Neuronal stem cell (in vitro differentiated cells): ENCODE measurements at regions not wholly inside any gene's neighbourhood (a gene's known extent, or its start where the extent isn't known, plus 50 kb on each side); places are given as distances from the start of the nearest gene placed in this dataset.
"Not testable (repeated sequence)": the region's sequence is repeated elsewhere in the genome, so short reads cannot be mapped to it uniquely, and the experiment has no call there.

Source experiments
- DNase-seq: peaks from one replicate; pipeline ENCODE4 v3.0.0-alpha.2; 2013; ENCODE audit warnings: low spot score
- H2AFZ ChIP-seq: one replicate; pipeline ENCODE4 v1.6.1; 2013; ENCODE audit warnings: mild to moderate bottlenecking, low read length, inconsistent platforms
- H2AK5ac ChIP-seq: 2 replicates; pipeline ENCODE4 v1.6.1; 2013; ENCODE audit warnings: low read depth, mild to moderate bottlenecking, inconsistent platforms, low read length, moderate library complexity, mixed read lengths
- H2BK120ac ChIP-seq: 2 replicates; pipeline ENCODE4 v1.6.1; 2013; ENCODE audit warnings: low read depth, mild to moderate bottlenecking, inconsistent platforms, low read length, moderate library complexity, mixed read lengths
- H2BK12ac ChIP-seq: one replicate; pipeline ENCODE4 v1.6.1; 2013; ENCODE audit warnings: low read length, inconsistent platforms
- H2BK15ac ChIP-seq: 2 replicates; pipeline ENCODE4 v1.6.1; 2013; ENCODE audit warnings: mild to moderate bottlenecking, low read length, inconsistent platforms, mixed read lengths
- H2BK5ac ChIP-seq: one replicate; pipeline ENCODE4 v1.6.1; 2013; ENCODE audit warnings: inconsistent platforms, mild to moderate bottlenecking, low read length, moderate library complexity
- H3K14ac ChIP-seq: one replicate; pipeline ENCODE4 v1.6.1; 2013; ENCODE audit warnings: low read length, inconsistent platforms
- H3K18ac ChIP-seq: 2 replicates; pipeline ENCODE4 v1.6.1; 2013; ENCODE audit warnings: low read length, inconsistent platforms
- H3K23ac ChIP-seq: 2 replicates; pipeline ENCODE4 v1.6.1; 2013; ENCODE audit warnings: low read depth, mild to moderate bottlenecking, mixed read lengths, low read length, inconsistent platforms; ENCODE audit not compliant: poor library complexity
- H3K27ac ChIP-seq: replicated peaks from 3 replicates; pipeline ENCODE4 v1.5.1; 2013; ENCODE audit warnings: low read length, inconsistent platforms
- H3K27me3 ChIP-seq, 3 experiments: 2 replicates each; pipeline ENCODE4 v1.6.1; 2013; ENCODE audit warnings: low read length in 3 of 3, mild to moderate bottlenecking in 2 of 3, inconsistent platforms in 1 of 3, low read depth in 1 of 3, mixed read lengths in 1 of 3, moderate library complexity in 1 of 3; ENCODE audit not compliant: control insufficient read depth in 3 of 3, insufficient read depth in 3 of 3
- H3K36me3 ChIP-seq, 2 donors: replicated peaks in 1 of 2; 2 replicates each; pipeline ENCODE4 v1.6.1; 2013; ENCODE audit warnings: low read length in 2 of 2; ENCODE audit not compliant: control insufficient read depth in 2 of 2, insufficient read depth in 2 of 2
- H3K4ac ChIP-seq: 2 replicates; pipeline ENCODE4 v1.6.1; 2013; ENCODE audit warnings: inconsistent platforms, mild to moderate bottlenecking, low read length, moderate library complexity
- H3K4me1 ChIP-seq, 2 donors: 1 replicate in 1 of 2; 2 replicates in 1 of 2; pipeline ENCODE4 v1.6.1; 2013; ENCODE audit warnings: low read length in 2 of 2, low read depth in 1 of 2; ENCODE audit not compliant: control insufficient read depth in 2 of 2, insufficient read depth in 1 of 2
- H3K4me2 ChIP-seq: one replicate; pipeline ENCODE4 v1.6.1; 2013; ENCODE audit warnings: mild to moderate bottlenecking, low read length, inconsistent platforms; ENCODE audit not compliant: insufficient read depth, poor library complexity, severe bottlenecking
- H3K4me3 ChIP-seq, 2 donors: 2 replicates each; pipeline ENCODE4 v1.5.1; 2013; ENCODE audit warnings: low read length in 2 of 2, mild to moderate bottlenecking in 2 of 2, inconsistent platforms in 1 of 2, moderate library complexity in 1 of 2
- H3K79me1 ChIP-seq: one replicate; pipeline ENCODE4 v1.6.1; 2013; ENCODE audit warnings: low read depth, mild to moderate bottlenecking, inconsistent platforms, low read length, moderate library complexity
- H3K9ac ChIP-seq: one replicate; pipeline ENCODE4 v1.6.1; 2013; ENCODE audit warnings: mild to moderate bottlenecking, low read depth, low read length, inconsistent platforms; ENCODE audit not compliant: poor library complexity
- H3K9me3 ChIP-seq, 2 donors: replicated peaks in 1 of 2; 2 replicates each; pipeline versions ENCODE3 to v1.6.1; 2013; ENCODE audit warnings: low read length in 2 of 2, mild to moderate bottlenecking in 2 of 2, inconsistent platforms in 1 of 2, low read depth in 1 of 2, mixed read lengths in 1 of 2, moderate library complexity in 1 of 2; ENCODE audit not compliant: control insufficient read depth in 2 of 2, insufficient read depth in 1 of 2
- H4K8ac ChIP-seq: one replicate; pipeline ENCODE4 v1.6.1; 2013; ENCODE audit warnings: low read depth, mild to moderate bottlenecking, inconsistent platforms, low read length, moderate library complexity
- H4K91ac ChIP-seq: one replicate; pipeline ENCODE4 v1.6.1; 2013; ENCODE audit warnings: low read length, low read depth, mild to moderate bottlenecking, inconsistent platforms; ENCODE audit not compliant: poor library complexity
- whole genome bisulfite sequencing, 2 donors: extraction: QIAGEN DNeasy Blood & Tissue Kit; methylation state at CpG; one replicate each; pipeline ENCODE4 v1.1.7; 2013; ENCODE audit warnings: missing lambda C conversion rate in 2 of 2, mixed read lengths in 1 of 2; ENCODE audit not compliant: insufficient read length in 2 of 2, insufficient replicate concordance in 1 of 2; ENCODE audit errors: extremely low coverage in 2 of 2; 5-methylcytosine and 5-hydroxymethylcytosine counted together

- no peak overlapping the region for H3K27ac ChIP-seq
- H3K79me1 ChIP-seq, result no peaks in the 10 kb centered on the region
- no peak for DNase-seq
- H2BK15ac ChIP-seq, result no peak overlapping the region
- H3K4me1 ChIP-seq, result no peaks in the 10 kb centered on the region
- no peak overlapping the region for H3K23ac ChIP-seq
- H2BK12ac ChIP-seq, result no peak overlapping the region
- no peak overlapping the region for H3K4ac ChIP-seq
- H3K4me3 ChIP-seq, result no peak overlapping the region
- no peak overlapping the region for H3K4me2 ChIP-seq
- no peak overlapping the region for H2BK120ac ChIP-seq
- H4K8ac ChIP-seq, result no peak overlapping the region
- no peak overlapping the region for H3K18ac ChIP-seq
- no peak overlapping the region for H4K91ac ChIP-seq
- H3K36me3 ChIP-seq, result no peaks in the 10 kb centered on the region
- no peaks in the 10 kb centered on the region for H3K27me3 ChIP-seq
- H2BK5ac ChIP-seq, result no peak overlapping the region
- no peak overlapping the region for H2AK5ac ChIP-seq
- H2AFZ ChIP-seq, result no peak overlapping the region
- H3K9me3 ChIP-seq, result no peaks in the 10 kb centered on the region
- no peak overlapping the region for H3K9ac ChIP-seq
- no peak overlapping the region for H3K14ac ChIP-seq
Measured at GRCh38 chr4:112086036-112086434, 59.2 kb upstream of the FAM241A start.

GRCh38 chr4:112086661-112087060 lies 58.6 kb upstream of the FAM241A start:
- WGBS, 2 donors, result no CpG with 5 or more reads among the region's 17 CpGs

GRCh38 chr4:112092330-112092729 lies 52.9 kb upstream of the FAM241A start:
- not testable (repeated sequence) for H3K27me3 ChIP-seq, H3K9me3 ChIP-seq, DNase-seq, H4K8ac ChIP-seq, H2AK5ac ChIP-seq, H3K23ac ChIP-seq, H3K4me3 ChIP-seq, H3K4me1 ChIP-seq, H2AFZ ChIP-seq, H3K18ac ChIP-seq, H2BK5ac ChIP-seq, H3K9ac ChIP-seq, H4K91ac ChIP-seq, H3K14ac ChIP-seq, H3K79me1 ChIP-seq, H2BK120ac ChIP-seq, H2BK15ac ChIP-seq, H3K4ac ChIP-seq, H3K4me2 ChIP-seq, H3K27ac ChIP-seq, H2BK12ac ChIP-seq, H3K36me3 ChIP-seq
- no CpG with 5 or more reads among the region's 2 CpGs for WGBS, 2 donors

More at GRCh38 chr4:112086661-112087060, 58.6 kb upstream of the FAM241A start:
- H4K8ac ChIP-seq, H2BK5ac ChIP-seq, H3K4me2 ChIP-seq, H3K14ac ChIP-seq, H3K23ac ChIP-seq, H3K4me3 ChIP-seq, H3K4ac ChIP-seq, H2BK120ac ChIP-seq, H2BK15ac ChIP-seq, H3K9me3 ChIP-seq, H3K27ac ChIP-seq, H2AK5ac ChIP-seq, H3K36me3 ChIP-seq, H4K91ac ChIP-seq, H3K9ac ChIP-seq, H3K4me1 ChIP-seq, H2BK12ac ChIP-seq, H3K27me3 ChIP-seq, DNase-seq, H3K79me1 ChIP-seq, H2AFZ ChIP-seq, H3K18ac ChIP-seq: not testable (repeated sequence)

- H2AK5ac ChIP-seq, result no peak overlapping the region
- H2AFZ ChIP-seq, result no peak overlapping the region
Measured at GRCh38 chr4:112093636-112094202, 51.5 kb upstream of the FAM241A start.

More at GRCh38 chr4:112093636-112094202, 51.5 kb upstream of the FAM241A start:
- H3K4me2 ChIP-seq, result no peak overlapping the region
- H2BK5ac ChIP-seq, result no peak overlapping the region
- H4K8ac ChIP-seq, result no peak overlapping the region
- H3K27me3 ChIP-seq, result no peaks in the 10 kb centered on the region
- no peaks in the 10 kb centered on the region for H3K9me3 ChIP-seq
- no peak overlapping the region for H3K27ac ChIP-seq
- no peak overlapping the region for H3K18ac ChIP-seq
- H3K4me1 ChIP-seq, result no peaks in the 10 kb centered on the region
- no peak overlapping the region for H3K9ac ChIP-seq
- no peak overlapping the region for H2BK120ac ChIP-seq
- no peaks in the 10 kb centered on the region for H3K79me1 ChIP-seq
- no peak overlapping the region for H2BK12ac ChIP-seq
- H3K14ac ChIP-seq, result no peak overlapping the region
- no peak overlapping the region for H3K4ac ChIP-seq
- H2BK15ac ChIP-seq, result no peak overlapping the region
- no CpG with 5 or more reads among the region's 3 CpGs for WGBS, 2 donors
- no peak overlapping the region for H3K23ac ChIP-seq
- no peak for DNase-seq
- H3K4me3 ChIP-seq, result no peak overlapping the region
- H3K36me3 ChIP-seq, result no peaks in the 10 kb centered on the region
- no peak overlapping the region for H4K91ac ChIP-seq
